ENCODE measurements at regions not wholly inside any gene's neighbourhood (a gene's known extent, or its start where the extent isn't known, plus 50 kb on each side); places are given as distances from the start of the nearest gene placed in this dataset.

- Histone ChIP-seq H3F3A (ENCODE audit: low read length, unreplicated experiment) (no peaks in the 10 kb centered on the region), H4K20me1 (ENCODE audit: low read length) (no peaks in the 10 kb centered on the region), H3K9ac (ENCODE audit: low read length) (no peak overlapping the region), H3K4me2 (ENCODE audit: low read length) (no peak overlapping the region), H3K4me3 (ENCODE audit: low read length) (no peak overlapping the region), H3K27me3 (ENCODE audit: low read length) (no peaks in the 10 kb centered on the region), H3K36me3 (ENCODE audit: low read depth, low read length) (no peaks in the 10 kb centered on the region), H3K4me1 (ENCODE audit: insufficient read depth, low read length) (peaks cover 29% of the 10 kb centered on the region), H3K9me3 (ENCODE audit: low read length) (no peaks in the 10 kb centered on the region), H2AFZ (ENCODE audit: low read length) (no peak overlapping the region), H3K79me2 (ENCODE audit: low read length) (no peaks in the 10 kb centered on the region), H3K9me2 (replicated peaks; ENCODE audit: low read length) (no peaks in the 10 kb centered on the region), H3K27ac (ENCODE audit: low read length) (no peak overlapping the region)
- TF ChIP-seq, protein P1, sequence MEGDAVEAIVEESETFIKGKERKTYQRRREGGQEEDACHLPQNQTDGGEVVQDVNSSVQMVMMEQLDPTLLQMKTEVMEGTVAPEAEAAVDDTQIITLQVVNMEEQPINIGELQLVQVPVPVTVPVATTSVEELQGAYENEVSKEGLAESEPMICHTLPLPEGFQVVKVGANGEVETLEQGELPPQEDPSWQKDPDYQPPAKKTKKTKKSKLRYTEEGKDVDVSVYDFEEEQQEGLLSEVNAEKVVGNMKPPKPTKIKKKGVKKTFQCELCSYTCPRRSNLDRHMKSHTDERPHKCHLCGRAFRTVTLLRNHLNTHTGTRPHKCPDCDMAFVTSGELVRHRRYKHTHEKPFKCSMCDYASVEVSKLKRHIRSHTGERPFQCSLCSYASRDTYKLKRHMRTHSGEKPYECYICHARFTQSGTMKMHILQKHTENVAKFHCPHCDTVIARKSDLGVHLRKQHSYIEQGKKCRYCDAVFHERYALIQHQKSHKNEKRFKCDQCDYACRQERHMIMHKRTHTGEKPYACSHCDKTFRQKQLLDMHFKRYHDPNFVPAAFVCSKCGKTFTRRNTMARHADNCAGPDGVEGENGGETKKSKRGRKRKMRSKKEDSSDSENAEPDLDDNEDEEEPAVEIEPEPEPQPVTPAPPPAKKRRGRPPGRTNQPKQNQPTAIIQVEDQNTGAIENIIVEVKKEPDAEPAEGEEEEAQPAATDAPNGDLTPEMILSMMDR (conservative IDR thresholded peaks at IDR 0.05; ENCODE audit: low read depth, low read length), result no peak
- TF ChIP-seq EZH2phosphoT487 (IDR thresholded peaks at IDR 0.05; ENCODE audit: borderline replicate concordance, low read length), result no peak
- no peak for TF ChIP-seq EZH2 (IDR thresholded peaks at IDR 0.05; ENCODE audit: low read length, unreplicated experiment)
- ChIA-PET CTCF (interaction anchor here (0.7 kb wide), 1 partner anchor 54 kb away, joined by 3 read pairs; no protein-coding TSS in a partner anchor), POLR2A (ENCODE audit: unreplicated experiment) (no interaction called here)
- BruUV-seq (replicated peaks), result no TSS peak
- no peak for ATAC-seq
- no peak for DNase-seq
- intact Hi-C loops (cut with micrococcal nuclease), result no loop called here
Observed at GRCh38 chr6:144724818-144725217, 439.7 kb downstream of the UTRN start.

DNA sequence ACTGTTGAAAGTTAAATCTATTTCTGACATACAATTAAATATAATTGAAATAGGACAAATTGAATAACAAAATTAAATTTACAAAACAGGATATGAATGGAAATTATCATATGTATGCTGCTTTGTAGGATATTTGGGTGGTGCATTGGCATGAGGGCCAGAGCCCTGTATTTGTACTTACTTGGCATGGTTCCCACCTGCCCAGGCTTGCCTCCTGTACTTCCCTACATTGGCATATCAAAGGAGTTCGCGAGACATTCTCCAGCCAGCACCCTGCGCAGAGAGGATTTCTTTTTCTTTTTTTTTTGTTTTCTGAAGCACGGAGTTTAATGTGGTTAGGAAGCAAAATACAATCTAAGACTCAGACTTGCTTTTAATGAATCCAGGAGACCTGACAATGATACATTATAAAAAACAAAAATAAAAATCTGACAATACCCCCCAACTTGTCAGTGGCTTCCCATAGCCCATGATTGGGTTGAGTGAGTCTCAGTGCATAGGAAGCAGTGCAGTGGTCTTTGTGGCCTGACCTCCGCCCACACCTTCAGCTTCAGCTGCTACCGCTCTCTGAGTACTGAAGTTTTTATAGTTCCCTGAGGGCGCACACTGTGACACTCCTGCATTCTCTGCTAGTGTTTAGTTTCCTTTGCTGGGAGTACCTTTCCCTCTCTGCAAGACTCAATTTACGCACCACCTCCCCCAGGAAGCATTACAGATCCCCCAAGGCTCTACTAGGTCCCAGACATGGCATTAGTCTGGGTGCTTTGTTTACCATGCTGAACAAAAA, 440.8 kb downstream of the UTRN start:
- Histone ChIP-seq H3K9me3 (ENCODE audit: low read length) (no peaks in the 10 kb centered on the region), H3K9ac (ENCODE audit: low read length) (no peak overlapping the region), H3K27ac (ENCODE audit: low read length) (no peak overlapping the region), H3F3A (ENCODE audit: low read length, unreplicated experiment) (no peaks in the 10 kb centered on the region), H3K4me1 (ENCODE audit: insufficient read depth, low read length) (peaks cover 34% of the 10 kb centered on the region), H3K79me2 (ENCODE audit: low read length) (no peaks in the 10 kb centered on the region), H3K36me3 (ENCODE audit: low read depth, low read length) (no peaks in the 10 kb centered on the region), H3K4me3 (ENCODE audit: low read length) (no peak overlapping the region), H4K20me1 (ENCODE audit: low read length) (no peaks in the 10 kb centered on the region), H2AFZ (ENCODE audit: low read length) (no peak overlapping the region), H3K27me3 (ENCODE audit: low read length) (no peaks in the 10 kb centered on the region), H3K9me2 (replicated peaks; ENCODE audit: low read length) (no peaks in the 10 kb centered on the region), H3K4me2 (ENCODE audit: low read length) (0 out of 2 replicates have a peak overlapping the region, but pooled peaks have one; percentile 8)
- no TSS peak for BruUV-seq (replicated peaks)
- DNase-seq, result peak; percentile 50
- ChIA-PET POLR2A (ENCODE audit: unreplicated experiment) (no interaction called here), CTCF (interaction anchor here (0.7 kb wide), 1 partner anchor 53 kb away, joined by 3 read pairs; no protein-coding TSS in a partner anchor)
- peak; percentile 45; the same call in 1 of the 2 replicates for ATAC-seq
- TF ChIP-seq EZH2phosphoT487 (IDR thresholded peaks at IDR 0.05; ENCODE audit: borderline replicate concordance, low read length) (no peak), EZH2 (IDR thresholded peaks at IDR 0.05; ENCODE audit: low read length, unreplicated experiment) (no peak)
- TF ChIP-seq, protein P1 (conservative IDR thresholded peaks at IDR 0.05; ENCODE audit: low read depth, low read length), result no peak
- intact Hi-C loops (cut with micrococcal nuclease), result no loop called here

DNA sequence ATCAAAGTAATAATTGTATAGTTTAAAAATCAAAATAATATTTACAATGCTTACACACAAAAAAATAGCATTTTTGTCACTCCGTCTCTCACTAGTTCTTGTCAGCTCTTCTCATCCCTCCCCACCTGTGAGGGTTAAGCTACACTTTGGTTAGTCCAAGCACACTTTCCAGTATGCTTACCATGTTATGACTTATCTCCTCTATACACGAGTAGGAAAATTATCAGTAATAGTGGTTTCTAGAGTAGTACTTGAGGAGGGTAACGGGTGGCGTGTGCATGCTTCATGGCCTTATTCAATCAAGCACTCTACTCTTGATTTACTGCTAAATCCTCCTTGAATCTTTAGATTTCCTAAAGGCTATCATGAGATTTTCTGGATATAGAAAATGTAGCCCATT, 443.7 kb downstream of the UTRN start:
- TF ChIP-seq EZH2phosphoT487 (IDR thresholded peaks at IDR 0.05; ENCODE audit: borderline replicate concordance, low read length), result no peak
- TF ChIP-seq EZH2 (IDR thresholded peaks at IDR 0.05; ENCODE audit: low read length, unreplicated experiment), result no peak
- TF ChIP-seq, protein P1 (conservative IDR thresholded peaks at IDR 0.05; ENCODE audit: low read depth, low read length), result no peak
- Histone ChIP-seq H3K4me1 (ENCODE audit: insufficient read depth, low read length) (peaks cover 18% of the 10 kb centered on the region), H3K9me3 (ENCODE audit: low read length) (no peaks in the 10 kb centered on the region), H3K36me3 (ENCODE audit: low read depth, low read length) (peaks cover 3% of the 10 kb centered on the region; the same call in 1 of the 2 replicates), H2AFZ (ENCODE audit: low read length) (no peak overlapping the region), H4K20me1 (ENCODE audit: low read length) (no peaks in the 10 kb centered on the region), H3K9me2 (replicated peaks; ENCODE audit: low read length) (no peaks in the 10 kb centered on the region), H3K9ac (ENCODE audit: low read length) (no peak overlapping the region), H3K27ac (ENCODE audit: low read length) (no peak overlapping the region), H3K79me2 (ENCODE audit: low read length) (no peaks in the 10 kb centered on the region), H3K4me2 (ENCODE audit: low read length) (no peak overlapping the region), H3K27me3 (ENCODE audit: low read length) (no peaks in the 10 kb centered on the region), H3F3A (ENCODE audit: low read length, unreplicated experiment) (no peaks in the 10 kb centered on the region), H3K4me3 (ENCODE audit: low read length) (no peak overlapping the region)
- intact Hi-C loops (cut with micrococcal nuclease), result no loop called here
- DNase-seq, result no peak
- no peak for ATAC-seq
- BruUV-seq (replicated peaks), result no TSS peak
- ChIA-PET POLR2A (ENCODE audit: unreplicated experiment) (no interaction called here), CTCF (no interaction called here)

Measured in PC-3 (cell line).